Thymus (tissue), 11 donors: ENCODE measurements at regions not wholly inside any gene's neighbourhood (a gene's known extent, or its start where the extent isn't known, plus 50 kb on each side); places are given as distances from the start of the nearest gene placed in this dataset.

Source experiments
- DNase-seq, 9 donors: peaks; one replicate each; pipeline ENCODE4 v3.0.0-alpha.2; 2013; ENCODE audit warnings: low spot score in 9 of 9, low read depth in 6 of 9, missing footprints in 1 of 9
- H3K27ac ChIP-seq, 2 donors: one replicate each; pipeline ENCODE4 v1.5.1; 2013; ENCODE audit warnings: control low read depth in 1 of 2, low read depth in 1 of 2, low read length in 1 of 2, mild to moderate bottlenecking in 1 of 2, moderate library complexity in 1 of 2
- H3K27me3 ChIP-seq, 2 donors: one replicate each; pipeline ENCODE4 v1.5.1; 2013; ENCODE audit warnings: low read length in 1 of 2; ENCODE audit not compliant: control insufficient read depth in 2 of 2, insufficient read depth in 1 of 2
- H3K36me3 ChIP-seq, 2 donors: one replicate each; pipeline ENCODE4 v1.5.1; 2013; ENCODE audit warnings: low read length in 1 of 2, mild to moderate bottlenecking in 1 of 2, moderate library complexity in 1 of 2; ENCODE audit not compliant: control insufficient read depth in 2 of 2, insufficient read depth in 2 of 2
- H3K4me1 ChIP-seq, 2 donors: one replicate each; pipeline ENCODE4 v1.5.1; 2013; ENCODE audit warnings: low read length in 2 of 2; ENCODE audit not compliant: control insufficient read depth in 2 of 2, insufficient read depth in 2 of 2
- H3K4me3 ChIP-seq, 2 donors: one replicate each; pipeline ENCODE4 v1.5.1; 2013; ENCODE audit warnings: low read length in 2 of 2, control low read depth in 1 of 2, mild to moderate bottlenecking in 1 of 2
- H3K9me3 ChIP-seq, 2 donors: one replicate each; pipeline ENCODE4 v1.5.1; 2013; ENCODE audit warnings: low read length in 1 of 2, mild to moderate bottlenecking in 1 of 2; ENCODE audit not compliant: control insufficient read depth in 2 of 2, insufficient read depth in 1 of 2
- WGBS: extraction: QIAGEN DNeasy Blood & Tissue Kit; methylation state at CpG from one replicate; pipeline ENCODE4 v1.1.7; 2013; 5-methylcytosine and 5-hydroxymethylcytosine counted together
- donor health status: healthy.

DNA sequence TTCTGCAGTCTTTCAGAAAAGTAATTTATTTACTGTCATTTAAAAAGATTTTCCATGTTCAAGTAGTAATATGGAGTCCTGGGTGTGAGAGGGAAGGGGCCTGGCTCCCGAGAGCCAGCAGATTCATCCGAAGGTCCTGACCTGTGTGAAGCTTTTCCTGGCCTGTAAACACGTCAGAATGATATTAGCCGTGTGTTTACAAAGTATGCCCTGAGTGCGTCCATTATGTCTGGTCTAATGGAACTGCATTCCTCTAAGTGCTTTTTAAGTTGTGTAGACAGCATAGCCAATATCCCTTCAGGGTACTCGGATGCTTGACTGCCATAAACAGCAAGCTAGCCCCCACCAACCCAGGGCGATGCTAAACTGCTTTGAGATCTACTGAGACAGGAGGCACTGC is 495.2 kb downstream of the AGTPBP1 start:
- Histone ChIP-seq H3K9me3 (no peaks in the 10 kb centered on the region), H3K27me3 (no peaks in the 10 kb centered on the region), H3K36me3 (no peaks in the 10 kb centered on the region), H3K27ac (no peak overlapping the region), H3K4me3 (no peak overlapping the region), H3K4me1 (no peaks in the 10 kb centered on the region)
- 95% methylated on average over 7 of the region's 7 CpGs for WGBS
- DNase-seq, result no peak

DNA sequence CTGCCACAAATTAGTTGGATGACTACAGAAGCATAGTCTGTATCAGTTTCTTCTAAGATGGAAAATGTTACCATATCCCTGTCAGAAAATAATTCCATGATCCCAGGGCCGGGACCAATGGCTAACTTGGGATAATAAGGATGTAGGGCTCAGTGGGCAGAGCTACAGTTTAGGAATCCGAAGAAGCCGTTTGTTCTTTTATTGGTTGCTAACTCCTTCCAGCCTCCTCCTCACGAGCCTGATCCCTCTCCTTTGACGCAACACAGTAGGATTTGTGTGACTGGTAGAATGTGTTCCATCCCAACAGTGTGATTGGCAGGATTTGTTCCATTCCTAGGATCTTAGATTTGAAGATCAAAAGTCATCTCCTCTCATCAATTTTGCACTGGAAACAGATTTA is 496.9 kb downstream of the AGTPBP1 start:
- 90% methylated on average over 5 of the region's 5 CpGs for WGBS
- Histone ChIP-seq H3K9me3 (no peaks in the 10 kb centered on the region), H3K27me3 (no peaks in the 10 kb centered on the region), H3K4me3 (no peak overlapping the region), H3K36me3 (no peaks in the 10 kb centered on the region), H3K27ac (no peak overlapping the region), H3K4me1 (no peaks in the 10 kb centered on the region)
- DNase-seq, result no peak

DNA sequence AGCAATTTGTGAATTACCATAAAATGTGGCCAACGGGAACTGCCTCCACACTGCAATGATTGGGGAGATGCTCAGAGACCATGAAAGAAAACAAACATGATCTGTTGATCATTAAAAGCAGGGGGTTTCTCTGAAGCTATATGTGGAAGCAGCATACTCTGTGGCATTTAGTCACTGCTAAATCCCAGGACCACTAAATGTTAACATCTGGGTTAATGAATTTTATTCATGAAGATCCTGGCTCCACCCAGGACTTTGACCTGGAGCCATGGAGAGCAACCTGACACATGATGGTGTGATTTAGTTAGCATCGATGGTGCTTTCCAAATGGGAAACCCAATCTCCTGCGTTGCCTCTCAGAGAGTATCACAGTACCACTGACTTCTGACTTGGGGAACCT is 497.8 kb downstream of the AGTPBP1 start:
- H3K27me3 ChIP-seq, result no peaks in the 10 kb centered on the region
- no peak overlapping the region for H3K27ac ChIP-seq
- H3K4me1 ChIP-seq, result no peaks in the 10 kb centered on the region
- 93% methylated on average over 3 of the region's 3 CpGs for WGBS
- DNase-seq, result no peak
- no peaks in the 10 kb centered on the region for H3K36me3 ChIP-seq
- no peak overlapping the region for H3K4me3 ChIP-seq
- H3K9me3 ChIP-seq, result no peaks in the 10 kb centered on the region

DNA sequence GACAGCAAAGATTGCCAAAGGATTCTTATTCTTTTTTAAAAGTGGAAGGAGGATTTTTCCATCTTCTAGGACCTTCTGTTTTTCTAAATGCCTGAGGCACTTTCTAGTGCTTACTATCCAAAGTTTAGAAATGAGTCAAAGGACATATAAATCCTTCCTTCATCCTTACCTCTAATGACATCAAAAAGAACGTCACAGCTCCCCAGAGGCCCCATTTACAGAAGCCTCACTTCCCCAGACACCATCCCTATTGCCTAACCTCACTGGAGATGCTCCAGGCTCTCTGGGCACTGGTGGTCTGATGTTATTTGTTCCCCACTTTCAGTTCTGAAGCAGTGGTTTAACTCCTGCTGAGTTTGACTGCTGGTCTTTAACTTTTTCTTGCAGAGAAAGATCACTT is 504.3 kb downstream of the AGTPBP1 start:
- no peak overlapping the region for H3K27ac ChIP-seq
- H3K9me3 ChIP-seq, result no peaks in the 10 kb centered on the region
- no peaks in the 10 kb centered on the region for H3K36me3 ChIP-seq
- no peaks in the 10 kb centered on the region for H3K4me1 ChIP-seq
- 0% methylated on average over 1 of the region's 1 CpG for whole genome bisulfite sequencing
- H3K4me3 ChIP-seq, result no peak overlapping the region
- DNase-seq, result no peak
- H3K27me3 ChIP-seq, result no peaks in the 10 kb centered on the region

DNA sequence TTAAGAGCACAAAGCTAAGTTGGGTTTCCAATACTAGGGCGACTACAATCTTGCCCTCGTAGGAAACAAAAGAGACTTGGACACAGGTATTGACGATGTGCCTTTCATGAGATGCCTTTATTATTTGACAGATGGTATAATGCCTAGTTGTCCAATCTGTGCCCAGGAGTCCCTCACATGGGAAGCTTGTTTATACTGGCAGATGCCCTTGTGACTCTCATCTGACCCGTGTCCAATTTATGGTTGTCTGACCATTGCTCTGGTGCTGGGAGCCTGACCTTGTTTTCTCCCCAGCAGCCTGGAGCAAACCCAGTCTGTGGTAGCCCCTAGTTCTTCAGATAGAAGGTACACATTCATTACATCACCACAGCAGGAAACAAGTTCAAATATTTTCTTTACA is 511.7 kb downstream of the AGTPBP1 start:
- Histone ChIP-seq H3K4me1 (no peaks in the 10 kb centered on the region), H3K27ac (no peak overlapping the region), H3K9me3 (no peaks in the 10 kb centered on the region), H3K27me3 (no peaks in the 10 kb centered on the region), H3K36me3 (no peaks in the 10 kb centered on the region), H3K4me3 (no peak overlapping the region)
- no peak for DNase-seq
- WGBS, result 97% methylated on average over 4 of the region's 4 CpGs

DNA sequence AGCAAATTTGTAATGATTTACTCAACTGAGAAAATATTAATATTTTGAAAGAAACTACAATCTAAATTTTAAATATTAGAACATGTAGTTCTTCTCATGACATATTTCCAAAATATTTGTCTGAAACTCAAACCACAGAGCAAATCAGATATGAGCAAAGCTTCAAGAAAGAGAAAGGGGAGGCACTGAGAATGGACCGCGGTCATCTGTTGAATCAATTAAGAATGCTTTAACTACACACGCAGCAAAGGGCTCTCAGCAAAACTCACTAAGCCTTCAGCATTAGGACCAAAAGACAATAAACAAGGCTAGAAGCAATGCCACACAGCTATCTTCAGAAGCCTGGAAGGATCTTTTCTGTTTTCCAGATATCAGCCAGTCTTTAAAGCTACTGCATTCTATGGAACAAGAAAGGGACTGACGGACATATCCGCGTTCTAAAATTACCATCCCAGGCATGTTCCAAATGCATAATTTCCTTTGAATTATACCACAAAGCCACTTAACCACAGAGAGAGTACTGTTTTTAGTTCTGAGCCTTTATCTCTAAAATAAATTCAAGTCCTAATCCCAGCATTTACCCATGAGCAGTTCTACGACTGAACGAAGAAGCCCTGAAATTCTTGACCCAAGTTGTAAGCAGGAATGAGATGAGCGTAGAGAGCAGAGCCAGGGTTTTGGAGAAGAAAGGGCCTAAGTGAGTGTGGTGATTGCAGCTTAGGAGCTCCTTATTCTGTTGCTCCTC is 513.5 kb downstream of the AGTPBP1 start:
- no peak overlapping the region for H3K4me3 ChIP-seq
- WGBS, result 77% methylated on average over 9 of the region's 9 CpGs
- H3K27ac ChIP-seq, result no peak overlapping the region
- H3K27me3 ChIP-seq, result no peaks in the 10 kb centered on the region
- H3K9me3 ChIP-seq, result no peaks in the 10 kb centered on the region
- DNase-seq, result no peak
- no peaks in the 10 kb centered on the region for H3K4me1 ChIP-seq
- H3K36me3 ChIP-seq, result no peaks in the 10 kb centered on the region

DNA sequence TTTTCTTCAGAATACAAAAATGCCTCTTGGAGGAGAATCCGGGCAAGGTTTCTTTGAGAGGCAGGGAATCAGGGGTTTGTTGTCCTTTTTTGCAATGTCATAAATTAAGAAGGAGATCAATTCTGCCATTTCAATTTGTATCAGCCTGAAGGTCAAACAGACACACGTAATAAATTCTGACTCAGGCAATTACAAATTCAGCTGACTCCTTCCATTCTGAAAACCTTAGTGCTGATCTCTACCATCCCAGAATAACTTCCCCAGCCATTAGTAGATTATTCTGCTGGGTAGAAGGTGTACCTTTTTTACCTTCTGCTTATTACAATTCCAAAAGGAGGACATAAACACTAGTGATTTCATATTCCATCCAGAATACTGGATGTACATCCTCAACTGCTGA is 516.6 kb downstream of the AGTPBP1 start:
- no peak overlapping the region for H3K27ac ChIP-seq
- no peaks in the 10 kb centered on the region for H3K36me3 ChIP-seq
- no peaks in the 10 kb centered on the region for H3K27me3 ChIP-seq
- 96% methylated on average over 2 of the region's 2 CpGs for WGBS
- DNase-seq, result no peak
- H3K4me3 ChIP-seq, result no peak overlapping the region
- no peaks in the 10 kb centered on the region for H3K4me1 ChIP-seq
- H3K9me3 ChIP-seq, result no peaks in the 10 kb centered on the region

DNA sequence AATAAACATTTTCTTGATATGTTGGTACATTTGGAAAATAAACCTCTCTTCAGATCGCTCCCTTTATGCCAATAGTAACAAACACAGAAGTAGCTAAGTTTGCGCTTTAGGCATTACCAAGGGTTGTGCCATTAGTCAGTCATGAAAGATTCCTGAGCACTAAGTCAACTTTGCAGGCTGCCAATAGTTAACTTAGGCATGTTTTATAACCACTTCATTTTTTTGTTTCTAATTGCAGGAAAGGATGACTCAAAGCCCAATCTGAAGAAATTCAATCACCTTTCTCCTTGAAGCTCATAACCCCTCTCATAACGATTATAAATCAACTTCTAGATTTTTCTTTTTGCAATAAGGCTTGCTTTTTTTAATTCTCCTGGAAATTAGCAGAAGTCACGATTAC is 517.0 kb downstream of the AGTPBP1 start:
- no peak overlapping the region for H3K27ac ChIP-seq
- no peak overlapping the region for H3K4me3 ChIP-seq
- no peak for DNase-seq
- no peaks in the 10 kb centered on the region for H3K27me3 ChIP-seq
- H3K9me3 ChIP-seq, result no peaks in the 10 kb centered on the region
- no peaks in the 10 kb centered on the region for H3K4me1 ChIP-seq
- no peaks in the 10 kb centered on the region for H3K36me3 ChIP-seq
- 94% methylated on average over 4 of the region's 4 CpGs for WGBS

DNA sequence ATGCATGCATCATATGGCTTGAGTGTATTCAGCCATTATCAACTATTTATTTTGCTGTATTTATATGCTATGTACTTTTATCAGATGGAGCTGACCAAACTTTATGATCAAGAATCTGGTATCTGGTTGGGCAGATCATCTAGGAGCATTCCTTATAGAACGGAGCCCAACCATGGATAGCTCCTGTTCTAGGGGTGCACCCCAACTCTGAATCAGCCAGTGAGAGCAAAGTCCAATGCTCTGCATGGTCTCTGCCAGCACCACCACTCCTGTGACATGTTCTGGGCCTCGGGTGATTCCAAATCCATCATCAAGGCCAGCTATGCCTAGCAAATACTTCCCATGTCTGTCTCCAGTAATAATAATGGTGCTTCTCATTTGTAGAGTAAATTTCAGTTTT is 517.5 kb downstream of the AGTPBP1 start:
- 86% methylated on average over 2 of the region's 2 CpGs for WGBS
- no peaks in the 10 kb centered on the region for H3K27me3 ChIP-seq

More for the DNA sequence above, 517.5 kb downstream of the AGTPBP1 start:
- H3K4me1 ChIP-seq, result no peaks in the 10 kb centered on the region
- no peaks in the 10 kb centered on the region for H3K9me3 ChIP-seq
- H3K4me3 ChIP-seq, result no peak overlapping the region
- H3K36me3 ChIP-seq, result no peaks in the 10 kb centered on the region
- H3K27ac ChIP-seq, result no peak overlapping the region
- DNase-seq, result no peak
